ENCODE measurements at regions not wholly inside any gene's neighbourhood (a gene's known extent, or its start where the extent isn't known, plus 50 kb on each side); places are given as distances from the start of the nearest gene placed in this dataset.

GRCh38 chr6:21992178-21992967, 304.5 kb downstream of the PRL start:
- Histone ChIP-seq H3K27me3 (ENCODE audit: insufficient read depth) (no peaks in the 10 kb centered on the region), H3K36me3 (replicated peaks in 1 of 2; ENCODE audit: control insufficient read depth in 1 of 2, insufficient read depth in 2 of 2, low read length in 1 of 2) (no peaks in the 10 kb centered on the region), H3F3A (replicated peaks; ENCODE audit: insufficient read depth) (peaks cover 27% of the 10 kb centered on the region), H3K9me3 (no peaks in the 10 kb centered on the region), H3K4me2 (peak overlapping the region; percentile 6; the same call in 1 of the 2 replicates), H3K9ac (no peak overlapping the region), H2AFZ (ENCODE audit: low read depth) (no peak overlapping the region), H3K4me3 (ENCODE audit: low read depth in 2 of 2, low read length in 1 of 2) (no peak overlapping the region), H3K27ac (ENCODE audit: low read depth in 2 of 2, low read length in 1 of 2) (peak overlapping the region; percentile 4 to 71; a peak in 3 of 4 replicates), H3K9me2 (no peaks in the 10 kb centered on the region), H3K79me2 (ENCODE audit: insufficient read depth) (peaks cover 19% of the 10 kb centered on the region), H4K20me1 (ENCODE audit: insufficient read depth) (no peaks in the 10 kb centered on the region), H3K4me1 (ENCODE audit: control insufficient read depth in 1 of 2, insufficient read depth in 2 of 2, low read depth in 1 of 2, low read length in 1 of 2) (peaks cover 39 to 41% of the 10 kb centered on the region in 2 experiments)
- WGBS (ENCODE audit: low lambda C conversion rate) = 67% methylated on average over 6 of the region's 6 CpGs
- POLR2A ChIA-PET = interaction anchor here (0.6 to 1.0 kb wide), 2 partner anchors 154 to 394 kb away, joined by 3 to 4 read pairs; no protein-coding TSS in a partner anchor
- CTCF ChIA-PET = interaction anchor here (0.9 kb wide), 1 partner anchor 403 kb away, joined by 3 read pairs; no protein-coding TSS in a partner anchor
- TF ChIP-seq MEF2A (IDR thresholded peaks at IDR 0.05; ENCODE audit: borderline replicate concordance, low read depth) (no peak), RXRA (IDR thresholded peaks at IDR 0.05; ENCODE audit: borderline replicate concordance, low read depth) (no peak), ZBTB33 (IDR thresholded peaks at IDR 0.05; ENCODE audit: borderline replicate concordance, low read depth) (no peak), PBX3 (IDR thresholded peaks at IDR 0.05) (peak; percentile 9; the same call in 1 of the 2 replicates), MAX (IDR thresholded peaks at IDR 0.05; ENCODE audit: low read depth) (no peak), RFX5 (IDR thresholded peaks at IDR 0.05; ENCODE audit: low read length) (no peak), POLR2AphosphoS5 (IDR thresholded peaks at IDR 0.05; ENCODE audit: low read depth, low read length) (no peak), CTCF (IDR thresholded peaks at IDR 0.05) (no peak), FOSL2 (IDR thresholded peaks at IDR 0.05; ENCODE audit: borderline replicate concordance, low read depth) (peak; percentile 63; the same call in 1 of the 2 replicates), JUND (IDR thresholded peaks at IDR 0.05) (peak; percentile 35; the same call in 1 of the 2 replicates), IRF3 (IDR thresholded peaks at IDR 0.05; ENCODE audit: low read depth, low read length) (no peak), TCF12 (IDR thresholded peaks at IDR 0.05) (peak; percentile 43; the same call in 1 of the 2 replicates), NRF1 (IDR thresholded peaks at IDR 0.05; ENCODE audit: low read depth, low read length) (no peak), EP300 (IDR thresholded peaks at IDR 0.05; ENCODE audit: borderline replicate concordance in 1 of 2, low read depth in 1 of 2, low read length in 1 of 2) (peak in 1 of 2 experiments; percentile 21; a peak in 1 of 4 replicates), FOXM1 (IDR thresholded peaks at IDR 0.05; ENCODE audit: low read depth) (no peak), YY1 (IDR thresholded peaks at IDR 0.05; ENCODE audit: low read depth) (no peak)
- DNase-seq = no peak
